Neural progenitor cell (in vitro differentiated cells): ENCODE measurements at regions not wholly inside any gene's neighbourhood (a gene's known extent, or its start where the extent isn't known, plus 50 kb on each side); places are given as distances from the start of the nearest gene placed in this dataset.

ENCODE experiments used
- DNase-seq: peaks from one replicate; pipeline ENCODE4 v3.0.0-alpha.2; 2016; ENCODE audit warnings: low spot score
- H2AFZ ChIP-seq: fragments of 200-600 bp; sonication (generic); replicated peaks from 2 replicates; pipeline ENCODE4 v1.6.1; 2016; ENCODE audit warnings: antibody characterized with exemption
- H3F3A ChIP-seq: fragments of 200-600 bp; sonication (generic); 2 replicates; pipeline ENCODE4 v1.6.1; 2016; ENCODE audit warnings: antibody characterized with exemption, low read depth
- H3K27ac ChIP-seq: fragments of 200-600 bp; sonication (generic); 2 replicates; pipeline ENCODE4 v1.5.1; 2016; ENCODE audit warnings: mild to moderate bottlenecking
- H3K27me3 ChIP-seq: fragments of 200-600 bp; sonication (generic); 2 replicates; pipeline ENCODE4 v1.6.1; 2016; ENCODE audit warnings: mild to moderate bottlenecking, moderate library complexity
- H3K36me3 ChIP-seq: fragments of 200-600 bp; sonication (generic); 2 replicates; pipeline ENCODE4 v1.5.1; 2016
- H3K4me1 ChIP-seq: fragments of 200-600 bp; sonication (generic); 2 replicates; pipeline ENCODE4 v1.6.1; 2016; ENCODE audit warnings: mixed run types
- H3K4me2 ChIP-seq: fragments of 200-600 bp; sonication (generic); 2 replicates; pipeline ENCODE4 v1.6.1; 2016
- H3K4me3 ChIP-seq: fragments of 200-600 bp; sonication (generic); 2 replicates; pipeline ENCODE4 v1.5.1; 2016
- H3K79me2 ChIP-seq: fragments of 200-600 bp; sonication (generic); 2 replicates; pipeline ENCODE4 v1.6.1; 2016; ENCODE audit warnings: low read depth
- H3K9ac ChIP-seq: fragments of 200-600 bp; sonication (generic); 2 replicates; pipeline ENCODE4 v1.6.1; 2016
- H3K9me3 ChIP-seq: fragments of 200-600 bp; sonication (generic); 2 replicates; pipeline ENCODE4 v1.5.1; 2016; ENCODE audit warnings: low read depth
- H4K20me1 ChIP-seq: fragments of 200-600 bp; sonication (generic); 2 replicates; pipeline ENCODE4 v1.6.1; 2016; ENCODE audit warnings: low read depth
- H3K27ac Mint-ChIP-seq: 3 replicates; pipeline ENCODE4 v1.8.0; 2021; ENCODE audit warnings: mixed read lengths
- H3K27me3 Mint-ChIP-seq: 2 replicates; pipeline ENCODE4 v1.8.0; 2022; ENCODE audit warnings: low read depth, mild to moderate bottlenecking, inconsistent platforms, moderate library complexity, mixed read lengths; ENCODE audit not compliant: insufficient read depth
- H3K36me3 Mint-ChIP-seq: 3 replicates; pipeline ENCODE4 v1.8.0; 2021; ENCODE audit warnings: mixed read lengths
- H3K4me1 Mint-ChIP-seq: 3 replicates; pipeline ENCODE4 v1.8.0; 2021; ENCODE audit warnings: mixed read lengths
- H3K4me3 Mint-ChIP-seq: 3 replicates; pipeline ENCODE4 v1.8.0; 2021; ENCODE audit warnings: mild to moderate bottlenecking, moderate library complexity, mixed read lengths
- H3K9me3 Mint-ChIP-seq: 3 replicates; pipeline ENCODE4 v1.8.0; 2020; ENCODE audit warnings: mixed read lengths
- CTCF ChIP-seq: fragments of 200-600 bp; sonication (generic); IDR thresholded peaks from 2 replicates; pipeline ENCODE4 v1.5.1; 2017; ENCODE audit warnings: antibody characterized with exemption, mild to moderate bottlenecking
- EZH2 ChIP-seq: fragments of 200-600 bp; sonication (generic); IDR thresholded peaks from 2 replicates; pipeline ENCODE4 v1.6.1; 2017; ENCODE audit warnings: antibody characterized with exemption, mild to moderate bottlenecking, moderate library complexity
- EZH2phosphoT487 ChIP-seq: fragments of 200-600 bp; sonication (generic); IDR thresholded peaks from 2 replicates; pipeline ENCODE4 v1.6.1; 2017; ENCODE audit warnings: antibody characterized with exemption

GRCh38 chr14:51321036-51321435 is 81.0 kb downstream of the TMX1 start:
- Histone ChIP-seq H3K36me3 (no peaks in the 10 kb centered on the region), H3K27ac (no peak overlapping the region), H3K9me3 (no peaks in the 10 kb centered on the region), H3K79me2 (no peaks in the 10 kb centered on the region), H3K4me2 (no peak overlapping the region), H3K4me1 (peaks cover 16% of the 10 kb centered on the region), H3K27me3 (no peaks in the 10 kb centered on the region), H4K20me1 (no peaks in the 10 kb centered on the region), H3K9ac (no peak overlapping the region), H3F3A (no peaks in the 10 kb centered on the region), H3K4me3 (no peak overlapping the region), H2AFZ (no peak overlapping the region)
- Mint-ChIP-seq H3K4me3 (no peak overlapping the region), H3K27ac (no peak overlapping the region), H3K9me3 (no peaks in the 10 kb centered on the region), H3K4me1 (peaks cover 14% of the 10 kb centered on the region), H3K27me3 (no peaks in the 10 kb centered on the region), H3K36me3 (no peaks in the 10 kb centered on the region)
- no peak for DNase-seq
- TF ChIP-seq EZH2 (no peak), EZH2phosphoT487 (no peak), CTCF (no peak)

- H3K4me1 Mint-ChIP-seq = peaks cover 25% of the 10 kb centered on the region
- no peaks in the 10 kb centered on the region for H3K9me3 Mint-ChIP-seq
- Histone ChIP-seq H3K4me2 (no peak overlapping the region), H3K27me3 (no peaks in the 10 kb centered on the region), H2AFZ (no peak overlapping the region), H3K79me2 (no peaks in the 10 kb centered on the region), H3K9me3 (no peaks in the 10 kb centered on the region), H3K36me3 (no peaks in the 10 kb centered on the region), H3F3A (no peaks in the 10 kb centered on the region), H3K27ac (no peak overlapping the region), H3K4me3 (no peak overlapping the region), H4K20me1 (no peaks in the 10 kb centered on the region), H3K9ac (no peak overlapping the region), H3K4me1 (peaks cover 19% of the 10 kb centered on the region)
- no peak for DNase-seq
- TF ChIP-seq CTCF = no peak
- TF ChIP-seq EZH2 = no peak
- TF ChIP-seq EZH2phosphoT487 = no peak
- peaks cover 1% of the 10 kb centered on the region for H3K27me3 Mint-ChIP-seq
- no peaks in the 10 kb centered on the region for H3K36me3 Mint-ChIP-seq
- no peak overlapping the region for H3K4me3 Mint-ChIP-seq
- no peak overlapping the region for H3K27ac Mint-ChIP-seq
Observed at GRCh38 chr14:51323492-51323891, 83.4 kb downstream of the TMX1 start.

GRCh38 chr14:51327376-51327775 is 87.3 kb downstream of the TMX1 start:
- no peaks in the 10 kb centered on the region for H3K36me3 Mint-ChIP-seq
- H3K27me3 Mint-ChIP-seq = peaks cover 4% of the 10 kb centered on the region
- Histone ChIP-seq H3K27me3 (no peaks in the 10 kb centered on the region), H3K36me3 (no peaks in the 10 kb centered on the region), H3K9ac (no peak overlapping the region), H2AFZ (peak overlapping the region; percentile 31), H3F3A (no peaks in the 10 kb centered on the region), H3K27ac (no peak overlapping the region), H3K4me1 (peaks cover 6% of the 10 kb centered on the region), H4K20me1 (no peaks in the 10 kb centered on the region), H3K9me3 (no peaks in the 10 kb centered on the region), H3K4me2 (no peak overlapping the region), H3K79me2 (no peaks in the 10 kb centered on the region), H3K4me3 (no peak overlapping the region)
- no peak overlapping the region for H3K27ac Mint-ChIP-seq
- peaks cover 19% of the 10 kb centered on the region for H3K4me1 Mint-ChIP-seq
- TF ChIP-seq EZH2 = no peak
- no peak for TF ChIP-seq CTCF
- no peak for DNase-seq
- H3K9me3 Mint-ChIP-seq = no peaks in the 10 kb centered on the region
- no peak overlapping the region for H3K4me3 Mint-ChIP-seq
